ENCODE measurements at regions not wholly inside any gene's neighbourhood (a gene's known extent, or its start where the extent isn't known, plus 50 kb on each side); places are given as distances from the start of the nearest gene placed in this dataset.

GRCh38 chr3:176739159-176739558 is 458.1 kb downstream of the TBL1XR1 start:
- POLR2A ChIA-PET, result no interaction called here
- no peaks in the 10 kb centered on the region for H3K27me3 Mint-ChIP-seq
- no peaks in the 10 kb centered on the region for H3K9me3 Mint-ChIP-seq
- H3K4me1 Mint-ChIP-seq, result no peaks in the 10 kb centered on the region
- no peak overlapping the region for H3K4me3 Mint-ChIP-seq
- DNase-seq, result no peak
- ATAC-seq (ENCODE audit: low read depth), result no peak
- H3K27ac Mint-ChIP-seq, result no peak overlapping the region
- no peaks in the 10 kb centered on the region for H3K36me3 Mint-ChIP-seq

GRCh38 chr3:176737480-176738110 is 459.7 kb downstream of the TBL1XR1 start:
- H3K27me3 Mint-ChIP-seq, result no peaks in the 10 kb centered on the region
- H3K36me3 Mint-ChIP-seq, result no peaks in the 10 kb centered on the region
- no peaks in the 10 kb centered on the region for H3K9me3 Mint-ChIP-seq
- ATAC-seq (ENCODE audit: low read depth), result no peak
- POLR2A ChIA-PET, result no interaction called here
- H3K4me3 Mint-ChIP-seq, result no peak overlapping the region
- no peak overlapping the region for H3K27ac Mint-ChIP-seq
- no peak for DNase-seq
- no peaks in the 10 kb centered on the region for H3K4me1 Mint-ChIP-seq

DNA sequence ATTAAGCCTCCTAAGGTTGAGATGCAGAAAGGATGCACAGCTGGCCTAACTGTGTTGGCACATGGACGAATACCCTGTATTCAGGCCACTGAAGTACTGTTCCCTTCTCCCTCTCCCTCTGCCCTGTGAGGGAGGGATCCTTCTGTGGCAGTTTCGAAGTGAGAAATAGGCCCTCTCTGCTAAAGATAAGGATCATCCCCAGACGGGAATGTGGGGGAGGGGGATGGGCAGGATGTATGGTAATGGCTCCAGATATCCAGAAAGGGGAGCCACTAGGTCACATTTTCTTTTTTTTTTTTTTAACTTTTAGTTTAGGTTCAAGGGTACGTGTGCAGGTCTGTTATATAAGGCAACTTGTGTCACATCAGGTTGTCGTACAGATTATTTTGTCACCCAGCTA is 463.1 kb downstream of the TBL1XR1 start:
- no peak overlapping the region for H3K4me3 Mint-ChIP-seq
- H3K4me1 Mint-ChIP-seq, result no peaks in the 10 kb centered on the region
- ATAC-seq (ENCODE audit: low read depth) (no peak), DNase-seq (no peak)
- H3K27me3 Mint-ChIP-seq, result no peaks in the 10 kb centered on the region
- POLR2A ChIA-PET, result no interaction called here
- H3K27ac Mint-ChIP-seq, result no peak overlapping the region
- H3K9me3 Mint-ChIP-seq, result no peaks in the 10 kb centered on the region
- no peaks in the 10 kb centered on the region for H3K36me3 Mint-ChIP-seq

- POLR2A ChIA-PET, result no interaction called here
- DNase-seq, result no peak
- Mint-ChIP-seq H3K4me3 (no peak overlapping the region), H3K36me3 (no peaks in the 10 kb centered on the region), H3K9me3 (no peaks in the 10 kb centered on the region), H3K27me3 (no peaks in the 10 kb centered on the region), H3K4me1 (no peaks in the 10 kb centered on the region), H3K27ac (no peak overlapping the region)
- no peak for ATAC-seq (ENCODE audit: low read depth)
Observed at GRCh38 chr3:176724394-176724759, 472.9 kb downstream of the TBL1XR1 start.

- POLR2A ChIA-PET, result no interaction called here
- Mint-ChIP-seq H3K4me3 (no peak overlapping the region), H3K27me3 (no peaks in the 10 kb centered on the region), H3K4me1 (no peaks in the 10 kb centered on the region), H3K36me3 (no peaks in the 10 kb centered on the region), H3K9me3 (no peaks in the 10 kb centered on the region), H3K27ac (no peak overlapping the region)
- DNase-seq (no peak), ATAC-seq (ENCODE audit: low read depth) (no peak)
Observed at GRCh38 chr3:176723758-176724393, 473.4 kb downstream of the TBL1XR1 start.

DNA sequence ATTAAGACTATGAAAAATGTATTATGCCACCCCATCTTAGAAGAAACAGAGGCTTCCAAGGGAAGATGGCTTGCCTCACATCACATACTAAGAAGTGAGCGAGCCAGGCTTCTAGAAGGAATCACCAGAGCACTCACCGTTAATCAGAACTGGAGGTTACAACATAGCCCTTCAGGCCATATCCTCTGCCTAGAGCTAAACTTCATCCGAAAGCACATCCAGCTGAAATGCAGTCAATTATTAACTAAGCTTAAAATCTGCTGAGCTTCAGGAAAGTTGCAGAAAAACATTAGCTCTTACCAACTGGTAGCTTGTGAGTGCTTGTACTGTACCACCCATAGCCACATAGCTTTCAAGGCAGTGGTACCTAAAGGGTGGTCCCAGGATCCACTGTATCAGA is 483.2 kb downstream of the TBL1XR1 start:
- H3K9me3 Mint-ChIP-seq, result no peaks in the 10 kb centered on the region
- POLR2A ChIA-PET, result no interaction called here
- no peak for DNase-seq
- no peaks in the 10 kb centered on the region for H3K27me3 Mint-ChIP-seq
- no peak overlapping the region for H3K4me3 Mint-ChIP-seq
- no peak overlapping the region for H3K27ac Mint-ChIP-seq
- no peaks in the 10 kb centered on the region for H3K4me1 Mint-ChIP-seq
- ATAC-seq (ENCODE audit: low read depth), result no peak
- H3K36me3 Mint-ChIP-seq, result no peaks in the 10 kb centered on the region

- DNase-seq (no peak), ATAC-seq (ENCODE audit: low read depth) (no peak)
- Mint-ChIP-seq H3K4me3 (no peak overlapping the region), H3K9me3 (no peaks in the 10 kb centered on the region), H3K4me1 (no peaks in the 10 kb centered on the region), H3K27me3 (no peaks in the 10 kb centered on the region), H3K36me3 (no peaks in the 10 kb centered on the region), H3K27ac (no peak overlapping the region)
- POLR2A ChIA-PET, result no interaction called here
Observed at GRCh38 chr3:176712191-176712590, 485.1 kb downstream of the TBL1XR1 start.

DNA sequence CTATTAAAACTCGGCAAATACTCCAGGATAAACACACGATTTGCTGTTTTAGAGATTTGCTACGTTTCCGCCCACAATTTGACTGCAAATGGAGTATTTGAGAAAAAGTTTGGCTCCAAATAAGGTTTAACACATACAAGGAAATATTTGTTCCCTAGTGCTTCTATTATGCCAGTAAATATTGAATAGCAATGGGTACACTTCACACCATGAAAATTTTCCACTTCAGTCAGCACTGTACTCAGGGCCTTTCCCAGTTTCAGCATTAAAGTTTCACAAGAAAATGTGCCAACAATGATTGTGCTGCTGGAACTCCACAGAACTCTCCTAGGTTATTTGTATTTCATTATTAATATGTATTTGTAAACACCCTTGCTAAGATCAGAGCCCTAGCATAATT is 498.0 kb downstream of the TBL1XR1 start:
- no peaks in the 10 kb centered on the region for H3K27me3 Mint-ChIP-seq
- H3K27ac Mint-ChIP-seq, result no peak overlapping the region
- POLR2A ChIA-PET, result no interaction called here
- H3K9me3 Mint-ChIP-seq, result no peaks in the 10 kb centered on the region
- no peak for ATAC-seq (ENCODE audit: low read depth)
- DNase-seq, result no peak
- H3K4me3 Mint-ChIP-seq, result no peak overlapping the region
- H3K4me1 Mint-ChIP-seq, result no peaks in the 10 kb centered on the region
- no peaks in the 10 kb centered on the region for H3K36me3 Mint-ChIP-seq

DNA sequence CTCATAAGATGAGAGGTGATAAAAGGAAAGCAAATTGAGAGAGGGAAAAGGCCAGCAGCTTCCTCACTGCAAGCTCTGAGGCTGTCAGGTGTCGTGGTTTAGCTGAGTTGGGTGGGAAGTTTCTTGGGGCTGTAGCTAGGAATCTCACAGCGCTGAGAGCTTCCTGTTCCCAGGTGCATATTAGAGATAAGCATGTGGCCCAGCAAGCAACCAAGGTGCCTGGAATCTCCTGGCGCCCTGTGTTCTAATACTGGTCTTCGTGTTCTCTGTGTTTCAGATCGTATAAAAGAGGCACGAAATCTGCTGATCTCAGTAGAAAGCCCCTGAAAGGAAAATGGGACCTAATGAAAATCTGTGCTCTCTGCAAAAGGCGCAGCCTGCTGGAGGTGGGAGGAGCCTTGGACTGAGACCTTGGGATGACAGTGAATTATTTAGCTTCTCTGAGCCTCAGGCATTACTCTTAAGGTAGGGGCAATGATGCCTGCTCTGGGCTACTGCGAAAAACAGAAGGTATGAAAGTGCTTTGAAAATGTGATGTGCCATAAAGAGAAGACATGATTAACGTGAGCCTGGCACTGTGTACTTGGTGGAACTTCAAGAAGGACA is 499.9 kb downstream of the TBL1XR1 start:
- H3K4me1 Mint-ChIP-seq, result no peaks in the 10 kb centered on the region
- no peak for DNase-seq
- no peaks in the 10 kb centered on the region for H3K27me3 Mint-ChIP-seq
- ATAC-seq (ENCODE audit: low read depth), result no peak
- POLR2A ChIA-PET, result no interaction called here
- no peaks in the 10 kb centered on the region for H3K9me3 Mint-ChIP-seq
- no peaks in the 10 kb centered on the region for H3K36me3 Mint-ChIP-seq
- H3K27ac Mint-ChIP-seq, result no peak overlapping the region
- no peak overlapping the region for H3K4me3 Mint-ChIP-seq

DNA sequence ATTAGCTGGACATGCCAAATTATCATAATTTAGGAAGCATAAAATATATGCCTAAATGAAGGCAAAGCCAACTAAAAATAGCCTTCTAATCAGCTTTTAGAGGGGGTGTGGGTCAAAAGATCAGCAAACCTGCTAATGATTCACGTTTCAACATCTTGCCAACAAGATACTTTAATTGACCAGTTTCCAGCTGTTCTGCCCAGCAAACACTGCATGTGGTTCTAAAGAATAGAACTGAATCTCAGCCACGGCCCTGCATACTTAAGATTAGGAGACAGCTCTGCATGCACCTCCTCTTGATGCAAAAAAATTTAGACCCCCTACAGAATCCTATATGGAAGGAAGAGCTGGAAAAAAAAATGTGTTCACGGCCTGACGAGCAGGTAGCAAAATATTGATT is 500.5 kb downstream of the TBL1XR1 start:
- Mint-ChIP-seq H3K27me3 (no peaks in the 10 kb centered on the region), H3K9me3 (no peaks in the 10 kb centered on the region), H3K4me1 (no peaks in the 10 kb centered on the region), H3K27ac (no peak overlapping the region), H3K36me3 (no peaks in the 10 kb centered on the region), H3K4me3 (no peak overlapping the region)
- ATAC-seq (ENCODE audit: low read depth) (no peak), DNase-seq (no peak)
- POLR2A ChIA-PET, result no interaction called here

- POLR2A ChIA-PET, result no interaction called here
- H3K36me3 Mint-ChIP-seq, result no peaks in the 10 kb centered on the region
- no peaks in the 10 kb centered on the region for H3K9me3 Mint-ChIP-seq
- no peak overlapping the region for H3K4me3 Mint-ChIP-seq
- H3K27me3 Mint-ChIP-seq, result no peaks in the 10 kb centered on the region
- ATAC-seq (ENCODE audit: low read depth) (no peak), DNase-seq (no peak)
- no peak overlapping the region for H3K27ac Mint-ChIP-seq
- H3K4me1 Mint-ChIP-seq, result no peaks in the 10 kb centered on the region
Observed at GRCh38 chr3:176692966-176693785, 504.1 kb downstream of the TBL1XR1 start.

DNA sequence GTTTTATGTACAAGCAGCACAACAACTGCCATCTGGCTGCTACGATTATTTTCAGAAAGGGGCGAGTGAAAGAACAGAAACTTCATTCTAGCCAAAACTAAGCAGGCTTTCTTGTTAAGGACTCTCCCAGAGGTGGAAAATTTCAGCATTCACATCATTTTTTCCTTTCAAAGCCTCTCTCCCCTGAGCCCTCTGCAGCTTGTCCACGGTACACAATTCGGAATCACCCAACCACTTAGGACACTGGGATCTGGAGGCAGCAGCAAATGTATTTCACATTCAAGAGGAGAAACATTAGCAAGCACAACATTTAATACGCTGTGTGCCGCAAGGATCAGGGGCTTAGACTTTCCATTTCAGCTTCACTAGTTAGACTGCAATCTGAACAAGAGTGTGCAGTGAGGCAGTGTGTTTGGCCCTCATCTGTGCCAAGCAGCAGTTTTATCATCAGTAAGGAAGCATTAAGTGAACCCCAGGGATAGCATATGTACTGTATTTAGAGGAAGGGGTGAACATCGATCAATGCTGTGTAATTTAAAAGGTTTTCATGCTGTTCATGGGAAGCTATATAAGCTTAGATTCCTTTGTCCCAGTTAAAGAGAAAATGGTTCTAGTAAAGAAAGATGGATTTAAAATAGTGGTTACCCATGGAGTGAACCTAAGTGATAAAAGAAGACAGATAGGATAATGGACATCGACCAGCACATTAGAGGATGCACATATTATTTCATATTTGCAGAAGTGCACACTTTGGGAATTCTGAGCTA is 504.9 kb downstream of the TBL1XR1 start:
- DNase-seq (no peak), ATAC-seq (ENCODE audit: low read depth) (no peak)
- Mint-ChIP-seq H3K27ac (no peak overlapping the region), H3K27me3 (no peaks in the 10 kb centered on the region), H3K4me1 (no peaks in the 10 kb centered on the region), H3K4me3 (no peak overlapping the region), H3K9me3 (no peaks in the 10 kb centered on the region), H3K36me3 (no peaks in the 10 kb centered on the region)
- POLR2A ChIA-PET, result no interaction called here

- ATAC-seq (ENCODE audit: low read depth), result no peak
- H3K4me1 Mint-ChIP-seq, result no peaks in the 10 kb centered on the region
Observed at GRCh38 chr3:176690083-176690869, 507.0 kb downstream of the TBL1XR1 start.

More at GRCh38 chr3:176690083-176690869, 507.0 kb downstream of the TBL1XR1 start:
- H3K27ac Mint-ChIP-seq, result no peak overlapping the region
- POLR2A ChIA-PET, result no interaction called here
- H3K4me3 Mint-ChIP-seq, result no peak overlapping the region
- DNase-seq, result no peak
- H3K27me3 Mint-ChIP-seq, result no peaks in the 10 kb centered on the region
- no peaks in the 10 kb centered on the region for H3K9me3 Mint-ChIP-seq
- H3K36me3 Mint-ChIP-seq, result no peaks in the 10 kb centered on the region
